Activated T-cell treated with anti-CD3 and anti-CD28 coated beads for 1 hour (primary cell): ENCODE measurements at regions not wholly inside any gene's neighbourhood (a gene's known extent, or its start where the extent isn't known, plus 50 kb on each side); places are given as distances from the start of the nearest gene placed in this dataset.

Experiments
- DNase-seq: peaks from one replicate; pipeline ENCODE4 v3.0.0-alpha.2; 2020; ENCODE audit warnings: low read depth

DNA sequence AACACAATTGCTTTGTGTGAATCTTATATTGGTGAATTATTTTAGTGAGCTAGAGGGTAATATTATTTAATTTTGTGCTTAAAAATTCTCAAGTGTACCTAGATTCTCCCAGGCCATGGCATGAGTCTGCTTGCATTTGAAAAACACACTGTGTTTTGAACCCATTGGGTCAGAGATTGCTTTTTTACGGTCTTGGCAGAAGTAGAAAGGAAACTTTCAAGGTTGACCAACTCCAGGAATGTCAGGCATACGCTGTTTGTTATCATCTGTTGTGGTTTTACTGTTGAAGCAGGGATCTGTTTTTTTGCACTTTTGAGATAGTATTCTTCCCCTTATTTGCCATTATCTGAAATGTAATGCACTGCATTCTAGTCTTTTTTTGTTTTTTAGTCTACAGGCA is 377.4 kb downstream of the RPRM start:
- no peak for DNase-seq

- no peak for DNase-seq
Observed at GRCh38 chr2:153100151-153100550, 378.4 kb downstream of the RPRM start.

DNA sequence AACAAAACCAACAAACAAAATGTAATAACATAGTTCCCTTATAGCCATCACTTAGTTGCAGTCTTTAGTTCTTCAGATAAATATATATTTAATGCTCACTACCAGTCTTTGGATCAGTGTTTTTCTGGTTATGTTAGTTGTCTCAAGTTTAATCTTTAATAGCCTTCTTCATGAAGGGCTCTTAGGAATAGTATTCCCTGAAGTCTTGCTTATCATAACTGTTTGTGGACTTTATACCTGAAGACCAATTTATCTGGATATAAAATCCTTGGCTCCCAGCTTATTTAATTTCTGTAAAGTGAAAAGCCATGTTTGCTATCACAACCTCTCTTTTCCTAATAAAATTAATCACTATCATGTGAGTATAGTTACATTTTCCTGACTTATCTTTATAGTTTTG is 379.7 kb downstream of the ARL6IP6 start:
- DNase-seq, result no peak

- no peak for DNase-seq
Observed at GRCh38 chr2:153096272-153096671, 377.9 kb downstream of the ARL6IP6 start.

- no peak for DNase-seq
Observed at GRCh38 chr2:153091344-153091743, 372.9 kb downstream of the ARL6IP6 start.

DNA sequence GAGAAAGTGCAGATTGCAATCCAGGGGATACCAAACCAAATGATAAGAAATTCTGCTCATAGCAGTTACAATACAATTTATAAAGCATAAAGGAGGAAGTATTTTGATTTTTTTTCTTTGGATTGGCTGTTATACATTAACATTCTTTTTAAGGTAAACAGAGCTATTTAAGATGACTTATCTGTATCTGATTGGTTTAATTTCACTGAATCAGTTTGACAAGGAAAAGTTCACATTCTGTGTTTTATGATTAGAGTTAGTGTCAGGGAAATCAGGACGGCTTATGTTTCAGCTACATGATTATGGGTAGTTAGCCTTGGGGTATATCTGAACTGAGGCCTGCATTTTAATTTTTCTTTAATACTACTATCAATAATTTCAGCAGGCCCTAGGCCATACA is 360.9 kb downstream of the ARL6IP6 start:
- DNase-seq, result no peak

DNA sequence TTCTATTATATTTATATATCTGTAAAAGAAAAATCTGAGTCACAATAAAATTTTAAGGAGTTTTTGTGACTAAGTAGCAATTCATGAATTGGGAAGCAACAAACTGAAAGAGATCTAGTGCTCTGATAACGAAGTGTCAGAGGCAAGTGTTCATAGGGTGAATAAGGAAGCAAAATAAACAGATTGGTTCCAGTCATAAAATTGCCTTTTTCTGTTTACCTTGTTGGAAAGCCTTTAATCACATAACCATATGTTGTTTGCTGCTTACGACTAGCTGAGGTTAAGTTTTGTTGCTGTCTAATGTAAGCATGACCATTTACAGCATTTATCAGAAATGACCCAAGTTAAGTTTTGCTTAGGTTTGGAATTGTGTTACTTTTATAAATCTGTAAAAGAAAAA is 358.9 kb downstream of the ARL6IP6 start:
- no peak for DNase-seq

DNA sequence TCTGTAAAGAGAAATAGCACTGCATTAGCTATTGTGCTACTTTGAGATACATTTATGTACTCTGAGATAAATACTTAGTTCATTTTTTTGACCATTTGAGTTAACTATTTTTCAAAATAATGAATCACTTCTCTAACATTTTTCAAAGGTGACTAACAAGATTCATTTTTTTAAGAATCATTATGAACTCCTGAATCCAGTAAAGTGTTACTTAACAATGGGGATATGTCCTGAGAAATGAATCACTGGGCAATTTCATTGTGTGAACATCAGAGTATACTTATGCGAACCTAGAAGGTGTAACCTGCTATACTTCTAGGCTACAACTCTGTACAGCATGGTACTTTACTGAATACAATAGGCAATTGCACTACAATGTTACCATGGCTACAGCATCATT is 355.8 kb downstream of the ARL6IP6 start:
- no peak for DNase-seq

DNA sequence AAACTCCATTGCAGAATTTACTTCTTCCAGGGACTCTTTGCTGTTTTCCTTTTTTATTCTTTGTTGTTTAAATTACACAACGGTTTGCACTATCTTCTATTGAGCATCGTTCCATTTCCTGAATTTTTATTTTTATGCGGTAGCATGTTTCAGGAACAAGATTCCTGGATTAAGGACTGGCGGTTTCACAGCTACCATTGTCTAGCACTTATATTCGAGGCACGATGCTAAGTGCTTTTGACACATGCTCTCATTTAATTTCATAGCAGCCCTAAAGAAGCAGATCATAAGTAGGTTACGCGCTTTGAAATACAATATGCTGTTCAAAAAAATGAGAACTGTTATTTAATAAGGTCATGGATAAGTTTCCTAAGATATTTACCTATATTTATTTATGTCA is 354.4 kb downstream of the ARL6IP6 start:
- no peak for DNase-seq

DNA sequence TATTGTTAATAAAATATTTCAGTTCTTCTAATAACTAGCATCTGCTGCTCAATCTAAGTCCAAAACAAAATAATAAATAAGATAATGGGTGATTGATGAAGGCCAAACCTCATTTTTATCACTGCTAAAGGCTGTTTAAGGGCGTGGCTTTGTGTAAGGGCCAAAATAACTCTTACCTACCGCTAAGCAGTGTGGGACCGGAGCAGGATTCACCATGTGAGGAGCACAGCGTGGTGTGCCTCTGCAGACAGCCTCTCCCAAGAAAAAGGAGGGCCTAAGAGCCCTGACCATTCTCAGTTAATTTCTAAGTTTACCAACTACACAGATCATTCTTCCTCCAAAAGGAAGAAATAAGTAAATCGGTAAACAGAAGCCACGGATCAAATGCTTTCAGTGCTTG is 353.7 kb downstream of the ARL6IP6 start:
- DNase-seq, result no peak

DNA sequence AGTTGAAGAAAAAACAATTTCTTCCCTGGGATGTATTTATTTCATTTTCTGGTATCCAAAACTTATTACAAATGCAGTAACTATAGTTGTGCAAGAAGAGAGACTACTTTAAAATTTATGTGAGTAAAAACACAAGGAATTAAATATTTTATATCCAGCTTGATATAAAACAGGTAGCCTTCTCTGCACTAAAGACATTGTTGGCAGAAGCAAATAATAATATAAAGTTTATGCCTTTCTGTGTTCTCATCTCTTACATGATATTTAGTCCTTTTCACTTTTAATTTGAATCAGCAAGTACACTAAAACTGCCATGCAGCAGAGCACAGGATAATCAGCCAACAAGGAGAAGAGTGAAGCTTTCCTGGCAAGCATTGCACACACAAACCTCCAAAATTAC is 352.7 kb downstream of the ARL6IP6 start:
- DNase-seq, result no peak

- DNase-seq, result no peak
Observed at GRCh38 chr2:153068915-153069314, 350.5 kb downstream of the ARL6IP6 start.

- no peak for DNase-seq
Observed at GRCh38 chr2:153068052-153068451, 349.6 kb downstream of the ARL6IP6 start.

DNA sequence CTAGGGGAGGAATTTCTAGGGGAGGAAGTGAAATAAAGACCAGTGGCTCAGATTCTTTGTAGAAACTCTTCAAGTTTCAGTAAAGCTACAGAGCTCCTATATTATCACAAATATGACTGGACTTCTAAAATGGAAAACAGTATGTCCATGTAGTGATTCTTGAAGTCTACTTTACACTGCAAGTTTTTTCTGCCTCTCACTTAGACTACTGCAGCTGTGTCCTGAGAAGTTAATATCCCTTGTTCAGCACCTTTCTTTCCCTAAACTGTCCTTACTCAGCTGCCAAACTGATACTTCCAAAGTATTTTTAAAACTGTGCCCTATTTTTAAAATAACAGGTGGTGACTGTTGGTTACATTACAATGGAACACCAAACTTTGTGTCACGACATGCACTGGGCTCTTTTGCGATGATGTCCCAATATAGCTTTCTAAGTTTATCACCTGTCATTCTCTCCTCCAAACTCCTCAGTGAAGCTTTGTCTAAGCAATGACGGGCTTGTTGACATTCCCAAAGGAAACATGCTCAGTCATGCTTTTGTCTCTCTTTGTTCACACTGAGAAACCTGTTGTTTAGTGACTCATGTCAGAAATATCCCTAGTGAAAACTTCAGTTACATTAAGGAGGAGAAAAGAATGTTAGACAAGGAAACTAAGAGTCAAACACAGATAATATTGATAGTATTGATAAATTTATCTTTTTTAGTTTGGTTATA is 341.1 kb downstream of the ARL6IP6 start:
- DNase-seq, result no peak

- DNase-seq, result no peak
Observed at GRCh38 chr2:153057743-153058142, 339.3 kb downstream of the ARL6IP6 start.

GRCh38 chr2:153055182-153055581 is 336.8 kb downstream of the ARL6IP6 start:
- DNase-seq, result no peak

DNA sequence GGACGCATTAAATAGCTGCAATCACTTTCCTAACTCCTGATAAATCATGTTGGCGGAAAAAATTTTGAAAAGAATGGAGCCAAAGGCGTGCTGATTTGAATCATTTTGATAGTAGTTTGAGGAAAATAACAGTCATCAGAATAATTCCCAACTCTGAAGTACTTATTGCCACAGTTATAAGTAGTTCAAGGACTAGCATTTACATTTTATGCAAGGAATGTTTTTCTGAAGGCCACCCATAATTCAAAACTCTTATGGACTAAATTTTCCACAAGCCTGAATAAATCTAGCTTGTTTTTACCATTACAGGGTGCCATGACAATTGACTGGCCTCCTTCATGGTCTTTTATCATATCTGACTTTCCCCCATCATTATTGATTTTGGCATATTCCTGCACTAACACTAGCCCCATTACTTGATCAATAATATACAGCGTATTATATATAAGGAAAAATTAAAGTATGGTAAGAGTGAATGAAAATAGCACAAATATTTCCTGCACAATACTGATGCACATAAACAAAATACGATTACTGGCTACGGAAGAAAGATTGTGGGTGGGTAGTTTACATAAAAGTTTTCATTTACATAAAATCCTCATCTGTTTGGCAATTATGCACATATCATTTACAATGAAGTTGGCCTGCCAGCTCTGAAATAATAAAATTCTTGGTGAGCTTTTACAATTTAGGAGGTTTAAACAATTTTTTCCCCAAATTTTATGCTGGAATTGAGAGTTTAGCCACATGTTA is 334.6 kb downstream of the ARL6IP6 start:
- DNase-seq, result no peak

- no peak for DNase-seq
Observed at GRCh38 chr2:153047220-153047619, 328.8 kb downstream of the ARL6IP6 start.

DNA sequence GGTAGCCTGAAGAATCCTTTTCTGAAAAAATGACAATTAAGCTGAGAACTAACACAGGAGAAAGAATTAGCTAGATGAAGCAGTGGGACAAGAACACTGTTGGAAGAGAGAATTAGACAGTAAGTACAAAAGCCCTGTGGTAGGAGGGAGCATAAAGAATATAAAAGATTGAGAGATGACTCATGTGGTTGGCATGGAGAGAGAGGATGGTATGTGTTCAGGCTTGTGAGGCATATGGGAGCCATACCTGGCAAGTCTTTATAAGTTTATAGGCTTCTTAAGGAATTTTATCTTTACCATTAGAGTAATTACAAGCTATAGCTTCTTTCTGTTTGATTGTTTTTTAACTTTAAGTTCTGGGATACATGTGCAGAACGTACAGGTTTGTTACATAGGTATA is 325.0 kb downstream of the ARL6IP6 start:
- DNase-seq, result no peak

GRCh38 chr2:153028626-153029025 is 310.2 kb downstream of the ARL6IP6 start:
- DNase-seq, result no peak

DNA sequence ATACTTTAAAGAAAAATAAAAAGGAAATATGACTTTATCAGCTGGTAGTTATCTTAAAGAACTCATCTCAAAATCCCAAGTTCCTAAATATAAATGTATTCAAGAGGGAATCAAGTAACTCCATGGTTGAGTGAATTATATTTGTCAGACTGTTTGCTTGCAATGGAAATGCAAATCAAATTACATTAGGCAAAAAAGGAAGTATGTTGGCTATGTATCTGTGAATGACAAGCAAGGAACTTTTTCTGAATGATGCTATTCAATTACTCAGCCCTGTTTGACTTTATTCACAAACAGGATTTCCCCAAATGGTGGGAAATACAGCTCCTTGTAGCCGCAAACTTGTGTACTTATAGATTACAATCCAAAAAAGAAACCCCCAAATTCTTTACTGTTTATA is 309.1 kb downstream of the ARL6IP6 start:
- DNase-seq, result no peak

DNA sequence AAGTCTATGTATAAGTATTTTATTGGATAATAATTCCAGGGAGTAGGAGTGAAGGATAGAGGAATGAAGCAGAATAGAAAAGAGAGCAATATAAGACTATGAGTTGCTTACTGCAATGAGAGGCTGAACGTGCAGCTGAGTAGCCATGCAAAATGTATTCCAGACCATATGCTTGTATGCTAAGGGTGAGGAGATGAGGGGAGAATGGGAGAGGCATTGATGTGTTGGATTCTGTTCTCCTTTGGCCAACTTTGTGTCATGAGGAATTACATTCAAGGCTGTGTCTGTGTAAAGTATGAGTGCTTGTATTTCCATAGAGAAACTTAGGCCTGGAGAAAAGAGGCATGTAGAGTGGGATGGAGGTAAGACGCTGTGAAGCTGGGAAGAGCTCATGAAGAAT is 301.8 kb downstream of the ARL6IP6 start:
- DNase-seq, result no peak

GRCh38 chr2:153005071-153005730 is 286.8 kb downstream of the ARL6IP6 start:
- DNase-seq, result no peak
